ENCODE measurements at regions not wholly inside any gene's neighbourhood (a gene's known extent, or its start where the extent isn't known, plus 50 kb on each side); places are given as distances from the start of the nearest gene placed in this dataset.

GRCh38 chr13:103218253-103218652, 152.0 kb upstream of the SLC10A2 start:
- 59% methylated on average over 1 of the region's 1 CpG for WGBS
- intact Hi-C loops (cut with DNase I), result no loop called here
- TF ChIP-seq POLR2AphosphoS5 (IDR thresholded peaks at IDR 0.05), result no peak
- TF ChIP-seq CTCF (IDR thresholded peaks at IDR 0.05), result no peak
- TF ChIP-seq POLR2A (IDR thresholded peaks at IDR 0.05; ENCODE audit: low read depth), result no peak
- TF ChIP-seq EP300 (IDR thresholded peaks at IDR 0.05), result no peak
- no peaks in the 10 kb centered on the region for H3K9me3 ChIP-seq
- no peak for DNase-seq (ENCODE audit: extremely low spot score)
- no peak overlapping the region for H3K27ac ChIP-seq (replicated peaks in 1 of 4)
- peaks cover 0 to 5% (median 0%) of the 10 kb centered on the region in 4 donors for H3K4me1 ChIP-seq
- H3K4me3 ChIP-seq, result no peak overlapping the region
- H3K36me3 ChIP-seq, result no peaks in the 10 kb centered on the region
- no peaks in the 10 kb centered on the region for H3K27me3 ChIP-seq

GRCh38 chr13:103213152-103213551, 146.9 kb upstream of the SLC10A2 start:
- no peak overlapping the region for H3K27ac ChIP-seq (replicated peaks in 1 of 4)
- H3K9me3 ChIP-seq, result no peaks in the 10 kb centered on the region
- intact Hi-C loops (cut with DNase I), result no loop called here
- H3K4me1 ChIP-seq, result no peaks in the 10 kb centered on the region
- no peak for DNase-seq (ENCODE audit: extremely low spot score)
- H3K4me3 ChIP-seq, result no peak overlapping the region
- 65% methylated on average over 7 of the region's 7 CpGs for WGBS
- no peak for TF ChIP-seq EP300 (IDR thresholded peaks at IDR 0.05)
- TF ChIP-seq POLR2AphosphoS5 (IDR thresholded peaks at IDR 0.05), result no peak
- TF ChIP-seq POLR2A (IDR thresholded peaks at IDR 0.05; ENCODE audit: low read depth), result no peak
- no peak for TF ChIP-seq CTCF (IDR thresholded peaks at IDR 0.05)
- H3K36me3 ChIP-seq, result no peaks in the 10 kb centered on the region
- peaks cover 0 to 4% (median 0%) of the 10 kb centered on the region in 4 donors for H3K27me3 ChIP-seq

- intact Hi-C loops (cut with DNase I), result no loop called here
- WGBS, result 88% methylated on average over 4 of the region's 4 CpGs
- TF ChIP-seq EP300 (IDR thresholded peaks at IDR 0.05) (no peak), POLR2A (IDR thresholded peaks at IDR 0.05; ENCODE audit: low read depth) (no peak), CTCF (IDR thresholded peaks at IDR 0.05) (no peak)
- Histone ChIP-seq H3K4me1 (no peaks in the 10 kb centered on the region), H3K4me3 (no peak overlapping the region), H3K36me3 (no peaks in the 10 kb centered on the region), H3K27ac (replicated peaks in 1 of 4) (no peak overlapping the region), H3K27me3 (peaks cover 0 to 4% (median 0%) of the 10 kb centered on the region in 4 donors), H3K9me3 (no peaks in the 10 kb centered on the region)
- DNase-seq (ENCODE audit: extremely low spot score), result no peak
These were observed 144.1 kb upstream of the SLC10A2 start for GRCh38 chr13:103210348-103210747.

- intact Hi-C loops (cut with DNase I), result no loop called here
- H3K4me1 ChIP-seq, result peaks cover 0 to 7% (median 0%) of the 10 kb centered on the region in 4 donors
- H3K36me3 ChIP-seq, result no peaks in the 10 kb centered on the region
- DNase-seq (ENCODE audit: extremely low spot score), result no peak
- no peak overlapping the region for H3K27ac ChIP-seq (replicated peaks in 1 of 4)
- TF ChIP-seq EP300 (IDR thresholded peaks at IDR 0.05), result no peak
- TF ChIP-seq CTCF (IDR thresholded peaks at IDR 0.05), result no peak
- no peak for TF ChIP-seq POLR2A (IDR thresholded peaks at IDR 0.05; ENCODE audit: low read depth)
- no peak for TF ChIP-seq POLR2AphosphoS5 (IDR thresholded peaks at IDR 0.05)
- H3K4me3 ChIP-seq, result no peak overlapping the region
- H3K9me3 ChIP-seq, result no peaks in the 10 kb centered on the region
- H3K27me3 ChIP-seq, result no peaks in the 10 kb centered on the region
These were observed 137.6 kb upstream of the SLC10A2 start for GRCh38 chr13:103203735-103204330.

Data from esophagus muscularis mucosa (tissue), 4 donors.